Upper lobe of left lung (tissue), 6 donors: ENCODE measurements at regions not wholly inside any gene's neighbourhood (a gene's known extent, or its start where the extent isn't known, plus 50 kb on each side); places are given as distances from the start of the nearest gene placed in this dataset.

Experiments used
- ATAC-seq, 2 donors: fragments of 200-7000 bp; cut with Tn5 transposase; one replicate each; pipeline ENCODE4 v1.9.1; 2022; ENCODE audit warnings: mild to moderate bottlenecking in 2 of 2, moderate library complexity in 2 of 2; ENCODE audit not compliant: low FRiP score in 2 of 2
- DNase-seq, 2 donors: peaks; one replicate each; pipeline ENCODE4 v3.0.0-alpha.2; 2019 to 2020
- H3K27ac ChIP-seq, 4 donors: fragments of 200-600 bp; sonication (generic); one replicate each; pipeline ENCODE4 v1.5.1; 2016 to 2019
- H3K27me3 ChIP-seq, 4 donors: fragments of 200-600 bp; sonication (generic); one replicate each; pipeline ENCODE4 v1.5.1; 2017 to 2019
- H3K36me3 ChIP-seq, 4 donors: fragments of 200-600 bp; sonication (generic); one replicate each; pipeline ENCODE4 v1.5.1; 2016 to 2019
- H3K4me1 ChIP-seq, 4 donors: fragments of 200-600 bp; sonication (generic); one replicate each; pipeline ENCODE4 v1.5.1; 2018 to 2019
- H3K4me3 ChIP-seq, 4 donors: fragments of 200-600 bp; sonication (generic); one replicate each; pipeline ENCODE4 v1.5.1; 2017 to 2019; ENCODE audit warnings: mild to moderate bottlenecking in 2 of 4, moderate library complexity in 1 of 4
- H3K9me3 ChIP-seq, 4 donors: fragments of 200-600 bp; sonication (generic); one replicate each; pipeline ENCODE4 v1.5.1; 2018 to 2019
- CTCF ChIP-seq, 6 experiments: fragments of 450-650 bp in 4 of 6; fragments of 200-600 bp in 2 of 6; sonication (generic) in 2 of 6; IDR thresholded peaks; one replicate each; pipeline ENCODE4 v1.5.1; 2016 to 2019; ENCODE audit warnings: antibody characterized with exemption in 6 of 6
- EP300 ChIP-seq, 4 donors: sonication (generic); formaldehyde crosslinking; IDR thresholded peaks; one replicate each; pipeline ENCODE4 v1.5.1; 2017; ENCODE audit warnings: antibody characterized with exemption in 4 of 4, control low read depth in 2 of 4
- POLR2A ChIP-seq, 4 donors: fragments of 450-650 bp; IDR thresholded peaks; one replicate each; pipeline ENCODE4 v1.5.1; 2016 to 2017; ENCODE audit warnings: antibody characterized with exemption in 4 of 4, mild to moderate bottlenecking in 2 of 4
- POLR2AphosphoS5 ChIP-seq, 2 donors: sonication (generic); formaldehyde crosslinking; IDR thresholded peaks; one replicate each; pipeline ENCODE4 v1.5.1; 2017; ENCODE audit warnings: antibody characterized with exemption in 2 of 2
- WGBS, 2 donors: methylation state at CpG; one replicate each; pipeline ENCODE4 v1.1.5; 2017 to 2018; 5-methylcytosine and 5-hydroxymethylcytosine counted together
- donor health status: DM: no; HTN: no; CAD: no; lungs with moderate emphysema.
- donor health status: DM: no; HTN: yes; CAD: no; lungs with severe emphysema.

- Histone ChIP-seq H3K4me3 (no peak overlapping the region), H3K27ac (no peak overlapping the region), H3K36me3 (no peaks in the 10 kb centered on the region), H3K9me3 (no peaks in the 10 kb centered on the region), H3K4me1 (no peaks in the 10 kb centered on the region), H3K27me3 (no peaks in the 10 kb centered on the region)
- WGBS, 2 donors = 48 to 59% methylated on average over 4 of the region's 4 CpGs
- TF ChIP-seq POLR2A (IDR thresholded peaks at IDR 0.05) (no peak), EP300 (IDR thresholded peaks at IDR 0.05) (no peak), POLR2AphosphoS5 (IDR thresholded peaks at IDR 0.05) (no peak), CTCF (IDR thresholded peaks at IDR 0.05) (no peak)
- ATAC-seq = no peak
- DNase-seq = no peak
Observed at GRCh38 chr10:63910806-63911205, 389.6 kb downstream of the REEP3 start.

- no peak overlapping the region for H3K4me3 ChIP-seq
- no peaks in the 10 kb centered on the region for H3K9me3 ChIP-seq
- WGBS, 2 donors = 88 to 92% methylated on average over 2 of the region's 2 CpGs
- ATAC-seq (no peak), DNase-seq (no peak)
- TF ChIP-seq EP300 (IDR thresholded peaks at IDR 0.05) (no peak), POLR2A (IDR thresholded peaks at IDR 0.05) (no peak), POLR2AphosphoS5 (IDR thresholded peaks at IDR 0.05) (no peak), CTCF (IDR thresholded peaks at IDR 0.05) (no peak)
- H3K27ac ChIP-seq = no peak overlapping the region
- no peaks in the 10 kb centered on the region for H3K36me3 ChIP-seq
- H3K27me3 ChIP-seq = no peaks in the 10 kb centered on the region
- peaks cover 0 to 5% (median 4%) of the 10 kb centered on the region in 4 donors for H3K4me1 ChIP-seq
Observed at GRCh38 chr10:63915240-63915639, 394.0 kb downstream of the REEP3 start.

GRCh38 chr10:63917363-63917762 is 396.2 kb downstream of the REEP3 start:
- Histone ChIP-seq H3K4me1 (peaks cover 0 to 5% (median 4%) of the 10 kb centered on the region in 4 donors), H3K27ac (no peak overlapping the region), H3K9me3 (no peaks in the 10 kb centered on the region), H3K4me3 (no peak overlapping the region), H3K36me3 (no peaks in the 10 kb centered on the region), H3K27me3 (no peaks in the 10 kb centered on the region)
- no peak for DNase-seq
- WGBS, 2 donors = 0 to 17% methylated on average over 1 of the region's 1 CpG
- ATAC-seq = no peak
- TF ChIP-seq POLR2AphosphoS5 (IDR thresholded peaks at IDR 0.05) = no peak
- no peak for TF ChIP-seq EP300 (IDR thresholded peaks at IDR 0.05)
- no peak for TF ChIP-seq CTCF (IDR thresholded peaks at IDR 0.05)
- TF ChIP-seq POLR2A (IDR thresholded peaks at IDR 0.05) = no peak

GRCh38 chr10:63919575-63920279 is 398.5 kb downstream of the REEP3 start:
- no peak for TF ChIP-seq POLR2AphosphoS5 (IDR thresholded peaks at IDR 0.05)
- TF ChIP-seq EP300 (IDR thresholded peaks at IDR 0.05) = no peak
- TF ChIP-seq CTCF (IDR thresholded peaks at IDR 0.05) = no peak
- no peak for TF ChIP-seq POLR2A (IDR thresholded peaks at IDR 0.05)
- no peaks in the 10 kb centered on the region for H3K9me3 ChIP-seq
- H3K36me3 ChIP-seq = no peaks in the 10 kb centered on the region
- H3K4me3 ChIP-seq = no peak overlapping the region
- ATAC-seq (peak in 1 of 2 donors; percentile 14), DNase-seq (no peak)
- H3K4me1 ChIP-seq = peaks cover 0 to 5% (median 4%) of the 10 kb centered on the region in 4 donors
- no peak overlapping the region for H3K27ac ChIP-seq
- H3K27me3 ChIP-seq = no peaks in the 10 kb centered on the region
- WGBS, 2 donors = 93 to 96% methylated on average over 6 of the region's 6 CpGs

- no peak for TF ChIP-seq POLR2AphosphoS5 (IDR thresholded peaks at IDR 0.05)
- TF ChIP-seq POLR2A (IDR thresholded peaks at IDR 0.05) = no peak
- TF ChIP-seq CTCF (IDR thresholded peaks at IDR 0.05) = no peak
- TF ChIP-seq EP300 (IDR thresholded peaks at IDR 0.05) = no peak
- Histone ChIP-seq H3K4me1 (peaks cover 0 to 5% (median 4%) of the 10 kb centered on the region in 4 donors), H3K36me3 (no peaks in the 10 kb centered on the region), H3K4me3 (no peak overlapping the region), H3K27me3 (no peaks in the 10 kb centered on the region), H3K27ac (no peak overlapping the region), H3K9me3 (no peaks in the 10 kb centered on the region)
- ATAC-seq (no peak), DNase-seq (no peak)
- WGBS, 2 donors = 68 to 74% methylated on average over 2 of the region's 2 CpGs
Observed at GRCh38 chr10:63920926-63921325, 399.7 kb downstream of the REEP3 start.
